ENCODE measurements at regions not wholly inside any gene's neighbourhood (a gene's known extent, or its start where the extent isn't known, plus 50 kb on each side); places are given as distances from the start of the nearest gene placed in this dataset.

DNA sequence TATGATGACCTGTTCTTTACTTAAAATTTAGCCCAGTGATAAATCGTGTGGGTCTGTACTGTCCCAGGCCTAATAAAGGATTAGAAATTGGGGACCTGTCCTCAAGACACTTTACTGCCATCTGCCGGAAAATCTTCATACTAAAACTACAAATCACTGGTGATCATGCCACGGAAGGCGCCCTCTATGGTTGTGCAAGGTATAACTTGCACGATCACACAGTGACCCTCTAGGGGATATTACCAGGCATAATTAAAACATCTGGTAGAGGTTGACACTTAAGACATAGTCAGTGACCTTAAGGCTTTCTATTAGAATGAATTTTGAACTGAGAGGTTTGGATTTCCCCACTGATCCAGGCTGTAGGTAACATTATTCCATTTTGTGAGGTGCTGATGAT, 172.6 kb downstream of the BMP2 start:
- TF ChIP-seq, protein P1, sequence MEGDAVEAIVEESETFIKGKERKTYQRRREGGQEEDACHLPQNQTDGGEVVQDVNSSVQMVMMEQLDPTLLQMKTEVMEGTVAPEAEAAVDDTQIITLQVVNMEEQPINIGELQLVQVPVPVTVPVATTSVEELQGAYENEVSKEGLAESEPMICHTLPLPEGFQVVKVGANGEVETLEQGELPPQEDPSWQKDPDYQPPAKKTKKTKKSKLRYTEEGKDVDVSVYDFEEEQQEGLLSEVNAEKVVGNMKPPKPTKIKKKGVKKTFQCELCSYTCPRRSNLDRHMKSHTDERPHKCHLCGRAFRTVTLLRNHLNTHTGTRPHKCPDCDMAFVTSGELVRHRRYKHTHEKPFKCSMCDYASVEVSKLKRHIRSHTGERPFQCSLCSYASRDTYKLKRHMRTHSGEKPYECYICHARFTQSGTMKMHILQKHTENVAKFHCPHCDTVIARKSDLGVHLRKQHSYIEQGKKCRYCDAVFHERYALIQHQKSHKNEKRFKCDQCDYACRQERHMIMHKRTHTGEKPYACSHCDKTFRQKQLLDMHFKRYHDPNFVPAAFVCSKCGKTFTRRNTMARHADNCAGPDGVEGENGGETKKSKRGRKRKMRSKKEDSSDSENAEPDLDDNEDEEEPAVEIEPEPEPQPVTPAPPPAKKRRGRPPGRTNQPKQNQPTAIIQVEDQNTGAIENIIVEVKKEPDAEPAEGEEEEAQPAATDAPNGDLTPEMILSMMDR (IDR thresholded peaks at IDR 0.05; ENCODE audit: borderline replicate concordance, extremely low read depth, low read length, poor library complexity, severe bottlenecking): peak; percentile 27
- TF ChIP-seq EZH2 (IDR thresholded peaks at IDR 0.05; ENCODE audit: borderline replicate concordance, low read depth, low read length, severe bottlenecking): no peak

Data from DND-41 (cell line).